ENCODE measurements at regions not wholly inside any gene's neighbourhood (a gene's known extent, or its start where the extent isn't known, plus 50 kb on each side); places are given as distances from the start of the nearest gene placed in this dataset.
"Not testable (repeated sequence)": the region's sequence is repeated elsewhere in the genome, so short reads cannot be mapped to it uniquely, and the experiment has no call there.

GRCh38 chr11:94245121-94245520, 59.3 kb upstream of the IZUMO1R start:
- H3K9me3 Mint-ChIP-seq, result peaks cover 3% of the 10 kb centered on the region
- CTCF ChIA-PET, result no interaction called here
- peaks cover 3% of the 10 kb centered on the region for H3K27me3 Mint-ChIP-seq
- no peaks in the 10 kb centered on the region for H3K36me3 Mint-ChIP-seq (ENCODE audit: low read depth)
- H3K27ac Mint-ChIP-seq, result no peak overlapping the region
- H3K4me1 Mint-ChIP-seq, result no peaks in the 10 kb centered on the region
- intact Hi-C loops (cut with micrococcal nuclease), result no loop called here
- no peak for ATAC-seq (ENCODE audit: low read depth)
- H3K4me3 Mint-ChIP-seq, result no peak overlapping the region
- TF ChIP-seq CTCF (IDR thresholded peaks at IDR 0.05), result no peak
- POLR2A ChIA-PET, result no interaction called here
- DNase-seq, result no peak

GRCh38 chr11:94248301-94248700, 56.1 kb upstream of the IZUMO1R start:
- POLR2A ChIA-PET; intact Hi-C loops (cut with micrococcal nuclease); H3K9me3 Mint-ChIP-seq; H3K27me3 Mint-ChIP-seq; H3K4me1 Mint-ChIP-seq; H3K36me3 Mint-ChIP-seq (ENCODE audit: low read depth); DNase-seq; CTCF ChIA-PET; H3K4me3 Mint-ChIP-seq; ATAC-seq (ENCODE audit: low read depth); H3K27ac Mint-ChIP-seq: not testable (repeated sequence)

- ChIA-PET POLR2A (no interaction called here), CTCF (no interaction called here)
- Mint-ChIP-seq H3K9me3 (peaks cover 13% of the 10 kb centered on the region), H3K27me3 (peaks cover 3% of the 10 kb centered on the region), H3K4me1 (no peaks in the 10 kb centered on the region), H3K36me3 (ENCODE audit: low read depth) (no peaks in the 10 kb centered on the region), H3K27ac (no peak overlapping the region), H3K4me3 (no peak overlapping the region)
- DNase-seq, result no peak
- no peak for ATAC-seq (ENCODE audit: low read depth)
- intact Hi-C loops (cut with micrococcal nuclease), result no loop called here
- no peak for TF ChIP-seq CTCF (IDR thresholded peaks at IDR 0.05)
These were observed 50.2 kb upstream of the IZUMO1R start for GRCh38 chr11:94254214-94254613.
